Suppressor macrophage treated with lipopolysaccharide for 4 hours (primary cell): ENCODE measurements at regions not wholly inside any gene's neighbourhood (a gene's known extent, or its start where the extent isn't known, plus 50 kb on each side); places are given as distances from the start of the nearest gene placed in this dataset.

Experiments
- DNase-seq: peaks from one replicate; pipeline ENCODE4 v3.0.0-alpha.2; 2020

DNA sequence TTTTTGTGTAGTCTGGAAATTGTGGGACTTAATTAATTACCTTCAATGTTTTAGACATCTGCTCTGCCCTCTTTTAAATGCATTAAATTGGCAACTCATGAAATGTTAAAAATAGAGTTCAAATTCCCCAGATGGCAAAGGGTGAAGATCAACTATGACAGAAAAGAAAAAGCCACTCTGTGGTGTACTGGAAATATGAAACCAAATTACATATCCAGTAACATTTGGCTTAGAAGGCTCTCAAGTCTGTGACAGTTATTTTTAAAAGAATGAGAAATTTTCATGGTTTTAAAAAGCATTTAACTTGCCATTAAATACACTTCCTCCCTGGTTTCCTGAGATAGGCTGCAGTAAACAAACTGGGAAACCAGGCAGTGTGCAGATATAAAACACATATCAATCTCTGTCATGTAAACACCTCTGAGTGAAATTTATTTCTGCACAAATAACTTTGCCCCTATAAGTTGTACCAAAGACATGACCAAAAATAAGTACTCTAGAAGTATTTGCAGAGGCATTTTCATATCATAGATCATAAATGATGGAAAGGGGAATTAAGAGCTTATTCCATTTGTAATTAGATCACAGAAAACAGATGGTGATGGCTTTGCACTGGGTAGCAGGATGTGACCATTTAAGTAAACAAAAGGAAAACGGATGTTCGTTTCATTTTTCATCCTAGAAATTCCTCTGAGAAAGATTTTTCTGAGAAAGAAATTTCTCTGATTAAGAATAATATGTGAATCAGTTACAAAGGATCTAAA, 360.1 kb downstream of the SAMD5 start:
- DNase-seq: no peak

GRCh38 chr6:147869201-147869600, 360.7 kb downstream of the SAMD5 start:
- DNase-seq: no peak

- DNase-seq: no peak
Measured at GRCh38 chr6:147869869-147870268, 361.4 kb downstream of the SAMD5 start.

- DNase-seq: no peak
Measured at GRCh38 chr6:147870506-147871110, 362.1 kb downstream of the SAMD5 start.

DNA sequence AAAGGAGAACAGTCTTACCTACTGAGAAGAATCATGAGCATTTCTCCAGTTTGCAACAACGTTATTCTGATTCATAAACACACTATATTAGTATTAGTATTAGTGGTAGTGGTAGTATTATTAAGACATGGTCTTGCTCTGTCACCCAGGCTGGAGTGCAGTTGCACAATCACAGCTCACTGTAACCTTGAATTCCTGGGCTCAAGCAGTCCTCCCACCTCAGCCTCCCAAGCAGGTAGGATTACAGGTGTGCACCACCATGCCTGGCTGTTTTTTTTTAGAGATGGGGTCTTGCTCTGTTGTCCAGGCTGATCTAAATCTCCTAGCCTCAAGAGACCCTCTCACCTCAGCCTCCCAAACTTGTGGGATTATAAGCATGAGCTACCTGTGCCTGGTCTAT, 363.5 kb downstream of the SAMD5 start:
- DNase-seq: no peak

DNA sequence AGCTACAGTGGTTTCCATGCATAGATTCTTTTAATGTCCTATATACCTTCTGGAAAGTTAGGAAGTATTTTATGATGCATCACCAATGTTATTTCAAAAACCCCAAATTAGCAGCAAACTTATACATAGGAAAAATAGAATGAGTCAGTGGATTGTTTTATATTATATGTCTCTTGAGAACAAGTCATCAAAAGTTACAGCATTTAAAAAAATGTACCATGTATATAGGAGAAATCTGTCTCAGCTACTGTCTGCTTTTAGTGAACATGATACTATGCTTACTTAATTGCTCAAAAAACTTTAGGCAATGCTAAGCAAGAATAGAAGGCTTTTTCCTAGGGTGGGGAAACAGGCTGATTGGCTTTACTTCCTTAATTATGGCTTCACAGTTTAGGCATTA, 365.3 kb downstream of the SAMD5 start:
- DNase-seq: no peak

DNA sequence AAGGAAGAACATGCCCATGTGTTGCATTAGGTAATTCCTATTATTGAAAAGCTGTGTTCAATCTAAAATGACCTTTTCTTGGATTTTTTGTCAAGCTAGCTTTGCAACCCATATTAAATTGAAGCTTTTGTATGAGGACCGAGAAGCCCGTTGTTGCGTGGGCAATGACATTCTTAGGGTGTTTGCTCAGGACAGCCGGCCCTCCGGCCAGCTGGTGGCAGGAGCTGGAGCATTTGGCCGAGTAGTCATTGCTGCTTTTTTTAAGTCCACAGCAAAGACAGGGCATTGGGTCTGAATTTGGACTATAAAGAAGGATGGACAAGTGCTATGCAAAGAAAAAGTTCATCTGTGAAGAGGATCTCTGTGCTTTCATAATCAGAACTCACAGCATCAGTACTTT, 365.8 kb downstream of the SAMD5 start:
- no peak for DNase-seq

DNA sequence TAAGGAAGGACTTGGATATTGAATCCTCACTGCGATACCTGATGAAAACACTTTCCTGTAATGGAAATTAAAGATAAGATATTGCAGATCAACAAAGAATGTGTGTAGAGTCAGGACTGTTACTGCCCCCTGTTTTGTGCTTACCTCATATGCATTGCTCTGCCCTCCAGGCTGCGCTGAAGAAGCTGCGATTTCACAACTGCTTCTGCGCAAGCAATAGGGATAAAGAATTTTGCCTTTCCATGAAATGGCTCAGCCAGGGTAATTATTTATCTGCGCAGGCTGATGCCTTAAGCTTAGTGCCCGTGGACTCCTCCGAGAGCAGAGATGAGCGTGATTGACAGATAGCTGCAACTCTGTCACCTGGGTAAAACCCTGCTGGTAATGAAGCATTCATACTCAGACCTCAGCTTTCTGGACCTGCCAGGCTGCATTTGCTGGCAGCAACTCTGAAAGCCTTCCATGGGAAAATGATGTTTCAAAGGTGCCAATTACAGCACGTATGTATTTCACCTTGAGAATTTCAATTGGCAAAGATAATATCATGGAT, 370.6 kb downstream of the SAMD5 start:
- DNase-seq: no peak

GRCh38 chr6:147881432-147881831, 372.9 kb downstream of the SAMD5 start:
- no peak for DNase-seq

DNA sequence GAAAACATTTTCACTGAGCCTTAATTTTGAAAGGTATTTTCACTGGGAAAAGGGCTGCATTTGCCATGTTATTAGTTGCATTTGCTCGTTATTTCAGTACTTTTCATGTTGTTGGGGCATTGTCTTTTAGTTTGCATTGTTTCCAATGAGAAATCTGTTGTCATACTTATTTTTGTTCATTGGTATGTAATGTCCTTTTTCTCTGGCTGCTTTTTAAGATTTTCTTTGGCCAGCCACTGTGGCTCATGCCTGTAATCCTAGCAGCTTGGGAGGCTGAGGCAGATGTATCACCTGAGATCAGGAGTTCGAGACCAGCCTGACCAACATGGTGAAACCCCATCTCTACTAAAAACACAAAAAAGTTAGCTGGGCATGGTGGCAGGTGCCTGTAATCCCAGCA, 379.9 kb downstream of the SAMD5 start:
- no peak for DNase-seq

DNA sequence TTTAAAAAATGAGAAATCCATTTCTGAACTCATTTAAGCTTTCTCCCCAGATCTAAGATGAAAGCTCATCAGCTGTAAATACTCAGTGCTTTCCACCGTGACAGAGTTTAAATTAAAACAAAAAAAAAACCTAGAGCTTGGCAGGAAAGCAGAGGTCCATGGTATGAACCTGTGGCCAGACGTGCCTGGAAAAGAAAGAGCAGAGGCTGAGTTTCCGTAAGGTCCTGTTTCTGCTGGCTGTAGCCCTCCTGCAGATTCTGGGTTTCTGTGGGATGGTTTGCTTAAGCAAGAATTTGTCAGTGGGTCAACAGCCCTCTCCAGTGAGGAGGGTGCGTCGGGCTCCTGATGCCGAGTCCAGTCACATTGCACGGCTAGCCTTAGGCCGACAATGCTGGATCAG, 383.2 kb downstream of the SAMD5 start:
- no peak for DNase-seq

GRCh38 chr6:147892476-147892875, 384.0 kb downstream of the SAMD5 start:
- DNase-seq: no peak

- no peak for DNase-seq
Measured at GRCh38 chr6:147895272-147895671, 386.8 kb downstream of the SAMD5 start.

- DNase-seq: no peak
Measured at GRCh38 chr6:147900247-147900830, 391.8 kb downstream of the SAMD5 start.

GRCh38 chr6:147903321-147903720, 394.8 kb downstream of the SAMD5 start:
- no peak for DNase-seq

- DNase-seq: no peak
Measured at GRCh38 chr6:147903931-147904330, 395.4 kb downstream of the SAMD5 start.

- no peak for DNase-seq
Measured at GRCh38 chr6:147904416-147904815, 395.9 kb downstream of the SAMD5 start.

GRCh38 chr6:147905711-147906110, 397.2 kb downstream of the SAMD5 start:
- no peak for DNase-seq

- no peak for DNase-seq
Measured at GRCh38 chr6:147906361-147906760, 397.9 kb downstream of the SAMD5 start.

DNA sequence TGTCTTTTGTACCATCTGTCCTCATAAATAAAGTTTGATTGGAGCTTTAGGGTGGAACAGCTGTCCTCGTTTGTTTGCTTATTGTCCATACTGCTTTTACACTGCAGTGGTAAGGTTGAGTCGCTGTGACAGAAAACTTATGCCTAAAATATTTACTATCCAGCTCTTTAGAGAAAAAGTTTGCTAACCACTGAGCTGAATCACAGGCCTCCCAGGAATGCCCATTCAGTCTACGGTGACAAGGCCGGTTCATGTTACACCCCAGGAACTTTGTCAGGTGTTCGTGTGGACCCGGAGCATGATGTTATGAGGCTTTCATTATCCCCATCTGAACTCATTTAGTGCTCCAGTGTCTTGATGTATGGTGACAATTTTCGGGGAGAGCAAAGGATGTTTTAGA, 401.1 kb downstream of the SAMD5 start:
- no peak for DNase-seq

DNA sequence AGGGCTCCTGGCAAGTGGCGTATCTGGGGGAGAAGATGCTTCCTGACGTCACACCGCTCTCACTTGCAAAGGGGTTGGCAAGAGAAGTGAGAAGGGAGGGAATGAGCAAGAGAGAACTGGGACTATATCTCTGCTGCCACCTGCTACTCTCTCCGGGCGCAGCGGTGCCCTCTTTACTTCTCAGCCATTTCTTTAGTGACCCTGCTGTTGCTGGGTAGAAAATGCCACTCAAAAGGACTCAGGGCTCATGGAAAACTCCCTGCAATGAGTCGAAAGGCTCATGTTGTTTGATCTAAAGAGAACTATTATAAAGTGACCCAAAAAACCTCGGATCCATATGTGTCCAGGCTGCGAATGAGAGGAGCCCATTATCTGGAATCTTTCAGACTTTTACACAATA, 401.8 kb downstream of the SAMD5 start:
- no peak for DNase-seq

GRCh38 chr6:147911057-147911456, 402.6 kb downstream of the SAMD5 start:
- DNase-seq: no peak

DNA sequence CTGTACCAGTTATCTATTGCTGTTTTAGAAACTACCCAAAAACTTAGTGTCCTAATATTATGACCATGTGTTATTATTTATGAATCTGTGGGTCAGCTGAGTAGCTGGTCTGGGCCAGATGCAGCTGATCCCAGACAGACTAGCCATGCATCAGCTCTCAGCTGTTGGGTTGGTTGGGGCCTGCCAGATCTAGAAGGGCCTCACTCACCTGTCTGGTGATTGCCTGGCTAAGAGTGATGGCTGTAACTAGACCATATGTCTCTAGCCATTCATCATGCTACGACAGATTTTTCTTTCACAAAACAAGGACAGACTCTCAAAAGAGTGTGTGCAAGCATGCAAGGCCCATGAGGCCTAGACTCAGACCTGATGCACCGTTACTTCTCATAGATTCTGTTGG, 403.2 kb downstream of the SAMD5 start:
- DNase-seq: no peak

GRCh38 chr6:147922799-147923198, 414.3 kb downstream of the SAMD5 start:
- no peak for DNase-seq
